CD8-positive, alpha-beta memory T cell (primary cell): ENCODE measurements at regions not wholly inside any gene's neighbourhood (a gene's known extent, or its start where the extent isn't known, plus 50 kb on each side); places are given as distances from the start of the nearest gene placed in this dataset.
"Not testable (repeated sequence)": the region's sequence is repeated elsewhere in the genome, so short reads cannot be mapped to it uniquely, and the experiment has no call there.

Experiments used
- CTCF ChIA-PET: fragments of 350-600 bp; sonication (Branson Sonifier 250); formaldehyde crosslinking; loops from one replicate; lab custom pipeline; 2021; ENCODE audit warnings: antibody characterized with exemption; lab: Charles Lee
- POLR2A ChIA-PET: fragments of 350-600 bp; sonication (Branson Sonifier 250); formaldehyde crosslinking; loops from one replicate; lab custom pipeline; 2021; ENCODE audit warnings: antibody characterized with exemption; lab: Charles Lee
- DNase-seq, 5 donors: peaks; one replicate each; pipeline versions ENCODE4 v3.0.0 to v3.0.0-alpha.2; 2020 to 2022; ENCODE audit warnings: mixed read lengths in 1 of 5
- H3K27ac ChIP-seq: one replicate; pipeline ENCODE4 v1.7.0; 2013; ENCODE audit warnings: low read depth, mild to moderate bottlenecking, low read length, moderate library complexity
- H3K27me3 ChIP-seq: 2 replicates; pipeline ENCODE4 v1.7.0; 2013; ENCODE audit warnings: low read length, mild to moderate bottlenecking; ENCODE audit not compliant: insufficient read depth, poor library complexity, severe bottlenecking
- H3K36me3 ChIP-seq: 2 replicates; pipeline ENCODE4 v1.7.0; 2013; ENCODE audit warnings: mild to moderate bottlenecking, low read length, moderate library complexity; ENCODE audit not compliant: insufficient read depth
- H3K4me1 ChIP-seq: 2 replicates; pipeline ENCODE4 v1.7.0; 2013; ENCODE audit warnings: mild to moderate bottlenecking, low read length, moderate library complexity; ENCODE audit not compliant: insufficient read depth
- H3K4me3 ChIP-seq: 2 replicates; pipeline ENCODE4 v1.7.0; 2013; ENCODE audit warnings: mild to moderate bottlenecking, low read length
- H3K9me3 ChIP-seq: 2 replicates; pipeline ENCODE4 v1.7.0; 2013; ENCODE audit warnings: mild to moderate bottlenecking, low read length
- H3K27ac Mint-ChIP-seq, 8 donors: one replicate each; pipeline ENCODE4 v1.8.0; 2020 to 2021; ENCODE audit warnings: mixed read lengths in 8 of 8, mild to moderate bottlenecking in 6 of 8, inconsistent platforms in 3 of 8, moderate library complexity in 3 of 8
- H3K27me3 Mint-ChIP-seq, 2 donors: one replicate each; pipeline ENCODE4 v1.8.0; 2020 to 2021; ENCODE audit warnings: mixed read lengths in 2 of 2, mild to moderate bottlenecking in 1 of 2, moderate library complexity in 1 of 2
- H3K36me3 Mint-ChIP-seq, 3 donors: one replicate each; pipeline ENCODE4 v1.8.0; 2020 to 2021; ENCODE audit warnings: mixed read lengths in 3 of 3, inconsistent platforms in 1 of 3, mild to moderate bottlenecking in 1 of 3
- H3K4me1 Mint-ChIP-seq, 3 donors: one replicate each; pipeline ENCODE4 v1.8.0; 2020 to 2021; ENCODE audit warnings: mixed read lengths in 3 of 3, inconsistent platforms in 1 of 3, mild to moderate bottlenecking in 1 of 3
- H3K4me3 Mint-ChIP-seq, 7 donors: one replicate each; pipeline ENCODE4 v1.8.0; 2020 to 2021; ENCODE audit warnings: mixed read lengths in 7 of 7, mild to moderate bottlenecking in 6 of 7, moderate library complexity in 4 of 7, inconsistent platforms in 2 of 7
- H3K9me3 Mint-ChIP-seq, 5 donors: one replicate each; pipeline ENCODE4 v1.8.0; 2020 to 2022; ENCODE audit warnings: mixed read lengths in 5 of 5, mild to moderate bottlenecking in 3 of 5, moderate library complexity in 2 of 5, inconsistent platforms in 1 of 5

- H3K9me3 Mint-ChIP-seq = no peaks in the 10 kb centered on the region
- H3K4me1 Mint-ChIP-seq = peaks cover 4 to 8% (median 8%) of the 10 kb centered on the region in 3 donors
- no peaks in the 10 kb centered on the region for H3K36me3 ChIP-seq
- no peak for DNase-seq
- CTCF ChIA-PET = interaction anchor here (0.9 kb wide), 1 partner anchor 10 kb away, joined by 3 read pairs; no protein-coding TSS in a partner anchor
- H3K27me3 ChIP-seq = no peaks in the 10 kb centered on the region
- H3K36me3 Mint-ChIP-seq = no peaks in the 10 kb centered on the region
- no peak overlapping the region for H3K4me3 ChIP-seq
- H3K27ac Mint-ChIP-seq = no peak overlapping the region
- H3K4me1 ChIP-seq = no peaks in the 10 kb centered on the region
- H3K9me3 ChIP-seq = no peaks in the 10 kb centered on the region
- H3K27ac ChIP-seq = no peak overlapping the region
- peaks cover 2 to 9% of the 10 kb centered on the region in 2 donors for H3K27me3 Mint-ChIP-seq
- POLR2A ChIA-PET = interaction anchor here (0.6 kb wide), 1 partner anchor 59 kb away, joined by 3 read pairs; no protein-coding TSS in a partner anchor
- no peak overlapping the region for H3K4me3 Mint-ChIP-seq
Measured at GRCh38 chr4:37748485-37748884, 62.3 kb upstream of the RELL1 start.

- H3K36me3 Mint-ChIP-seq = no peaks in the 10 kb centered on the region
- Histone ChIP-seq H3K4me1 (no peaks in the 10 kb centered on the region), H3K27me3 (no peaks in the 10 kb centered on the region), H3K27ac (no peak overlapping the region), H3K9me3 (no peaks in the 10 kb centered on the region), H3K36me3 (no peaks in the 10 kb centered on the region), H3K4me3 (no peak overlapping the region)
- peaks cover 4 to 8% (median 8%) of the 10 kb centered on the region in 3 donors for H3K4me1 Mint-ChIP-seq
- peaks cover 0 to 3% of the 10 kb centered on the region in 2 donors for H3K27me3 Mint-ChIP-seq
- H3K27ac Mint-ChIP-seq = peak overlapping the region in 1 of 8 donors; percentile 3
- no peak for DNase-seq
- ChIA-PET CTCF (no interaction called here), POLR2A (interaction anchor here (0.6 kb wide), 1 partner anchor 58 kb away, joined by 3 read pairs; no protein-coding TSS in a partner anchor)
- H3K9me3 Mint-ChIP-seq = no peaks in the 10 kb centered on the region
- no peak overlapping the region for H3K4me3 Mint-ChIP-seq
Measured at GRCh38 chr4:37747772-37748330, 61.7 kb upstream of the RELL1 start.

GRCh38 chr4:37746852-37747251 lies 60.7 kb upstream of the RELL1 start:
- DNase-seq, H3K4me3 Mint-ChIP-seq, H3K27me3 Mint-ChIP-seq, H3K9me3 ChIP-seq, H3K27me3 ChIP-seq, H3K4me3 ChIP-seq, H3K27ac Mint-ChIP-seq, H3K4me1 ChIP-seq, H3K9me3 Mint-ChIP-seq, H3K4me1 Mint-ChIP-seq, H3K36me3 Mint-ChIP-seq, POLR2A ChIA-PET, H3K27ac ChIP-seq, CTCF ChIA-PET, H3K36me3 ChIP-seq: not testable (repeated sequence)

- Histone ChIP-seq H3K4me1 (no peaks in the 10 kb centered on the region), H3K36me3 (no peaks in the 10 kb centered on the region), H3K9me3 (no peaks in the 10 kb centered on the region), H3K4me3 (no peak overlapping the region), H3K27ac (no peak overlapping the region), H3K27me3 (no peaks in the 10 kb centered on the region)
- H3K9me3 Mint-ChIP-seq = no peaks in the 10 kb centered on the region
- DNase-seq = no peak
- no peak overlapping the region for H3K4me3 Mint-ChIP-seq
- POLR2A ChIA-PET = no interaction called here
- CTCF ChIA-PET = no interaction called here
- peaks cover 4 to 8% (median 8%) of the 10 kb centered on the region in 3 donors for H3K4me1 Mint-ChIP-seq
- H3K36me3 Mint-ChIP-seq = no peaks in the 10 kb centered on the region
- no peak overlapping the region for H3K27ac Mint-ChIP-seq
- H3K27me3 Mint-ChIP-seq = peaks cover 4% of the 10 kb centered on the region in 2 donors
Measured at GRCh38 chr4:37745946-37746345, 59.8 kb upstream of the RELL1 start.

DNA sequence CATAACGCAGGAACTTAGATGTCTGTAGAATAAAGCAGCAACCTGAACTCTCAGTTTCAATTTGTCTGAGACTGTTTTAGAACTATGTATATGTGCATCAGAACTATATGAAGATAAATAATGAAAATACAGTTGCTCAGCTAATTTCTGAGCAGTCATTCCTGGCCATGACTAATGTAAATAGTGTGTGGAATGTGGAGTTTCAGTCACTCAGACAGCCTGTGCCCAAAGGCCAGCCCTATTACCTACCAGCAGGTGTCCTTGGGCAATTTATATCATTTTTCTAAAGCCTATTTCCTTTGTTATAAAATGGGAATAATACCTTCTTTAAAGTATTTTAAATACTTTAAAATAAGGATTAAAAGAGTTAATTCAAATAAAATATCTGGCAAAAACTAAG lies 56.0 kb upstream of the RELL1 start:
- H3K27me3 Mint-ChIP-seq = peaks cover 4% of the 10 kb centered on the region in 2 donors
- POLR2A ChIA-PET = no interaction called here

GRCh38 chr4:37741564-37741963 lies 55.4 kb upstream of the RELL1 start:
- Mint-ChIP-seq H3K27me3 (peaks cover 4% of the 10 kb centered on the region in 2 donors), H3K9me3 (no peaks in the 10 kb centered on the region), H3K4me3 (no peak overlapping the region), H3K4me1 (no peaks in the 10 kb centered on the region), H3K27ac (no peak overlapping the region), H3K36me3 (no peaks in the 10 kb centered on the region)
- Histone ChIP-seq H3K4me3 (no peak overlapping the region), H3K4me1 (no peaks in the 10 kb centered on the region), H3K27me3 (no peaks in the 10 kb centered on the region), H3K9me3 (no peaks in the 10 kb centered on the region), H3K36me3 (no peaks in the 10 kb centered on the region), H3K27ac (no peak overlapping the region)
- CTCF ChIA-PET = interaction anchor here (0.7 kb wide), 1 partner anchor 39 kb away, joined by 3 read pairs; no protein-coding TSS in a partner anchor
- no peak for DNase-seq
- POLR2A ChIA-PET = no interaction called here

More for the DNA sequence above, 56.0 kb upstream of the RELL1 start:
- Histone ChIP-seq H3K27ac (no peak overlapping the region), H3K9me3 (no peaks in the 10 kb centered on the region), H3K27me3 (no peaks in the 10 kb centered on the region), H3K36me3 (no peaks in the 10 kb centered on the region), H3K4me3 (no peak overlapping the region), H3K4me1 (no peaks in the 10 kb centered on the region)
- no peaks in the 10 kb centered on the region for H3K36me3 Mint-ChIP-seq
- H3K9me3 Mint-ChIP-seq = no peaks in the 10 kb centered on the region
- DNase-seq = no peak
- no peaks in the 10 kb centered on the region for H3K4me1 Mint-ChIP-seq
- H3K27ac Mint-ChIP-seq = no peak overlapping the region
- CTCF ChIA-PET = interaction anchor here (0.6 to 0.7 kb wide), 2 partner anchors 38 to 60 kb away, joined by 3 read pairs; no protein-coding TSS in a partner anchor
- H3K4me3 Mint-ChIP-seq = no peak overlapping the region

- no peak overlapping the region for H3K4me3 ChIP-seq
- no peaks in the 10 kb centered on the region for H3K4me1 ChIP-seq
- Mint-ChIP-seq H3K27ac (no peak overlapping the region), H3K36me3 (no peaks in the 10 kb centered on the region), H3K4me3 (no peak overlapping the region), H3K4me1 (no peaks in the 10 kb centered on the region), H3K27me3 (peaks cover 4% of the 10 kb centered on the region in 2 donors), H3K9me3 (no peaks in the 10 kb centered on the region)
- no peaks in the 10 kb centered on the region for H3K27me3 ChIP-seq
- POLR2A ChIA-PET = no interaction called here
- no peak overlapping the region for H3K27ac ChIP-seq
- CTCF ChIA-PET = no interaction called here
- no peaks in the 10 kb centered on the region for H3K36me3 ChIP-seq
- no peaks in the 10 kb centered on the region for H3K9me3 ChIP-seq
- DNase-seq = no peak
Measured at GRCh38 chr4:37740546-37740945, 54.4 kb upstream of the RELL1 start.

GRCh38 chr4:37737466-37737865 lies 51.3 kb upstream of the RELL1 start:
- no peaks in the 10 kb centered on the region for H3K9me3 ChIP-seq
- CTCF ChIA-PET = no interaction called here

More at GRCh38 chr4:37737466-37737865, 51.3 kb upstream of the RELL1 start:
- H3K27ac Mint-ChIP-seq = no peak overlapping the region
- no peaks in the 10 kb centered on the region for H3K4me1 Mint-ChIP-seq
- POLR2A ChIA-PET = no interaction called here
- DNase-seq = no peak
- Histone ChIP-seq H3K36me3 (no peaks in the 10 kb centered on the region), H3K4me1 (no peaks in the 10 kb centered on the region), H3K27me3 (no peaks in the 10 kb centered on the region), H3K4me3 (no peak overlapping the region), H3K27ac (no peak overlapping the region)
- peaks cover 0 to 1% (median 0%) of the 10 kb centered on the region in 5 donors for H3K9me3 Mint-ChIP-seq
- no peaks in the 10 kb centered on the region for H3K36me3 Mint-ChIP-seq
- H3K4me3 Mint-ChIP-seq = no peak overlapping the region
- H3K27me3 Mint-ChIP-seq = peaks cover 4% of the 10 kb centered on the region in 2 donors
